ENCODE measurements at regions not wholly inside any gene's neighbourhood (a gene's known extent, or its start where the extent isn't known, plus 50 kb on each side); places are given as distances from the start of the nearest gene placed in this dataset.
"Not testable (repeated sequence)": the region's sequence is repeated elsewhere in the genome, so short reads cannot be mapped to it uniquely, and the experiment has no call there.

DNA sequence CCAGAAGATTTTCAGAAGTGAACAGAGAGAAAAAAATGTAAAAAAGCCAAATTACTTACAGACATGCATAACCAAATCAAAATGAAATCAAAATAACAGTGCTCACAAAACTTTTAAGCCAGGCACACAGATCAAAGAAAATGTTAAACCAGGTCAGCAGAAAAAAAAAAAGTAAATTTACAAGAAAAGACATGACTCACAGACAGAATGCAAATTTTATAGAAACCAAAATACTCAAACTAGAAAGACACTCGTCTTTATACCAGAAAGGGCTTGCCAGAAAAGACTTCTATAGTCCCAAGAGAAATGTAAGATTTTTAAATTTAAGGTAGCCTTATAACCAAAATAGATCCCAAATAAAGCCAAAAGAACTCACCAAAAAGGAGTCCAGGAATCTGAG is 86.5 kb upstream of the COG2 start:
- DNase-seq = no peak

GRCh38 chr1:230552880-230553279 is 89.4 kb upstream of the COG2 start:
- DNase-seq = no peak

GRCh38 chr1:230550945-230551344 is 91.3 kb upstream of the COG2 start:
- not testable (repeated sequence) for DNase-seq

DNA sequence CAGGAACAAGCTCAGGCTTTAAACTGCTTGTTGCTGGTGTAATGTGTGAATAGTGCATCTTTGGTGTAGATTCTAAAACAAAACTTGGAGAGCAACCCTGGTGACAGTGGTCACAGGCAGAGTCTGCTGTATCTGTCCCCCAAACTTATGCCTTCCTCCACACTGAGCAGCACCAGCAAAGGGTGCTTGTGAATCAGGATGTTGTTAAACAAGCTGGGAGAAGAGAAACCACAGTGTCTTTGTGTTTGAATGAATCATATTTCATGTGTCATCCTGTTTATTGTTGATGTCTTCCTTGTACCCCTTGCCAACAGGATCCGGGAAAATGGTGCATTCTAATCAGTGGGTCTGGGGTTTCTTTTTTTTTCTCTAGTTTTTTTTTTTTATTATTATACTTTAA is 91.9 kb upstream of the COG2 start:
- DNase-seq = no peak

- DNase-seq = no peak
Observed at GRCh38 chr1:230549625-230550024, 92.7 kb upstream of the COG2 start.

DNA sequence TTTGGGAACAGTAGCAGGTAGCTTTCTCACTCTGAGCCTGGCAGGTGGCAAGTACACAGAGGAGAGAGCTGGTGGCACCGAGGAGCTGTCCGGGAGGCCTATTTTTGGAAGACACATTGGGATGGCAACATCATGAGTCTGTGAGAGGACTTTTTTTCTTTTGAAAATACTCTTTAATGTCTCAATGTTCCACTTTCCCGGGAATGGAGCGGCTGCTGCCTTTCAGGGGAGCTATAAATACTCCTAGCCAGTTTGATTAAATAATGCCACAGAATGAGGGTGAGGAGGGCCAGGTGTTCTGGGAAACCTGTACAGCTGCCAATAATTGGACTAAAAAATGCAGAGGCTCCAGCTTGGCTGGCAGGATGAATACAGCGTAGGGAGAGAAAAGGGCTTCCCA is 93.3 kb upstream of the COG2 start:
- DNase-seq = no peak

GRCh38 chr1:230548357-230548756 is 93.9 kb upstream of the COG2 start:
- no peak for DNase-seq

- no peak for DNase-seq
Observed at GRCh38 chr1:230545181-230545580, 97.1 kb upstream of the COG2 start.

GRCh38 chr1:230544758-230545157 is 97.5 kb upstream of the COG2 start:
- no peak for DNase-seq

- DNase-seq = no peak
Observed at GRCh38 chr1:230543085-230543484, 99.2 kb upstream of the COG2 start.

GRCh38 chr1:230542681-230543080 is 99.6 kb upstream of the COG2 start:
- no peak for DNase-seq

GRCh38 chr1:230542054-230542453 is 100.2 kb upstream of the COG2 start:
- no peak for DNase-seq

- DNase-seq = no peak
Observed at GRCh38 chr1:230541306-230541705, 101.0 kb upstream of the COG2 start.

DNA sequence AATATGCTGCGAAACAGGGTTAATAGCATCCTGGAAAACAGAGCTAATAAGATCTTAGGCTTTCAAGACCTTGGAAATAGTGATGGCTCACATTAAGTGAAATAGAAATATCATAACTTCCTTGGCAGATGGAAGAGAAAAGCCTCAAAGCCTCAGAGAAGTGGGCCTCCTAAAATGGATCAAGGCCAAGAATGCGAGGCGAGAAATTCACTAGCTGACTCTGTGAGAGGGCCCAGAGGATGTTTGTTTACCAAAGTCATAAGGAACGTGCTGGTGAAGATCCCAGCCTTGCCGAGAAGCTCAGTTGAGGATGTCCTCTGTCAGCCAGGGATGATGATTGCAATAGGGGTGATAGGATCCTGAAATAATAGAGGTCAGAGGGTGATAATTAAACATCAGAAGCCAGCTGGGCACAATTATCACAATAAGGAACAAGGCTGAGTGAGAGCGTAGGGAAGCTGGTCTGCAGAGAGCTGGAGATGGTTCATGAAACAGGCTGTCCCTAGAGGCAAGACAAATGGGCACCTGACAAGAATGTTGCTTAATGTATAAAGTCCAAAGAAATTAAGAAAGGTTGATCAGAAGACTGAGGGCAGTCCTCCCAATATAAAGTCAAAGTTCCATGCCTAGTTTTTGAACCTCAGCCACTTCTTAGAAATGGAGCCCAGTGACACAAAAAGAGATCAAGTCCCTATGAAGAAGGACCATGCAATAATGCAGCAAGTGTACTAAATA is 101.7 kb upstream of the COG2 start:
- no peak for DNase-seq

- no peak for DNase-seq
Observed at GRCh38 chr1:230537456-230537855, 104.8 kb upstream of the COG2 start.

- no peak for DNase-seq
Observed at GRCh38 chr1:230536641-230537155, 105.6 kb upstream of the COG2 start.

- no peak for DNase-seq
Observed at GRCh38 chr1:230534224-230534623, 108.1 kb upstream of the COG2 start.

- DNase-seq = no peak
Observed at GRCh38 chr1:230531103-230531502, 105.0 kb upstream of the PGBD5 start.

GRCh38 chr1:230519246-230519645 is 93.1 kb upstream of the PGBD5 start:
- DNase-seq = no peak

GRCh38 chr1:230518511-230518910 is 92.4 kb upstream of the PGBD5 start:
- DNase-seq = no peak

GRCh38 chr1:230517786-230518185 is 91.7 kb upstream of the PGBD5 start:
- DNase-seq = peak; percentile 29

DNA sequence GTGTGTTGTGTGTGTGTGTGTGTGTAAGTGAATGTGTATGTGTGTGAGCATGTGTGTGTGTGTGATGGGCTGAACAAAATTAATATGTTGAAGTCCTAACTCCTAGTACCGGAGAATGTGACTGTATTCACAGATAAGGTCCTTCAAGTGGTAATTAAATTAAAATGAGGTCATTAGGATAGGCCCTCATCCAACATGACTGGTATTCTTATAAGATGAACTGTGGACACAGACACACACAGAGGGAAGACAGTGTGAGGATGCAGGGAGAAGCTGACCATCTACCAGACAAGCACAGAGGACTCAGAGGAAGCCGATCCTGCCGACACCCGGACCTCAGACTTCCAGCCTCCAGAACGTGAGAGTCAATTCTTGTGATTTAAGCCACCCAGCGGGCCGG is 91.2 kb upstream of the PGBD5 start:
- DNase-seq = no peak

DNA sequence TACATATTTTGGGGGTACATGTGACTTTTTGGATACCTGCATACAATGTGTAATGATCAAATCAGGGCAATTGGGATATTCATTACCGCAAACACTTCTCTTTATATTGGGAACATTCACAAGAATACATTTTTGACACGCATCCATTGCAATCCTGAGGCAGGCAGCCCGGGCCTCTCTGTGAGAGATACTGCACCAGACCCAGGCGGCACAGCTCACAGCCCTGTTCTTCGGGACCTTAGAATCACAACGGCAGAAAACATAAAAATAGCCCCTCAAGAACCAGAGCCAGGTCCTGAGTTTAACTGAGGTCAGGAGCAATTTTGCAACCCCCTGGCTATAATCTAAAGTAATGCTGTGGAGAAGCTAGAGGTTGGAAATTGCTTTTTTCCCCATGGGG is 90.8 kb upstream of the PGBD5 start:
- no peak for DNase-seq

DNA sequence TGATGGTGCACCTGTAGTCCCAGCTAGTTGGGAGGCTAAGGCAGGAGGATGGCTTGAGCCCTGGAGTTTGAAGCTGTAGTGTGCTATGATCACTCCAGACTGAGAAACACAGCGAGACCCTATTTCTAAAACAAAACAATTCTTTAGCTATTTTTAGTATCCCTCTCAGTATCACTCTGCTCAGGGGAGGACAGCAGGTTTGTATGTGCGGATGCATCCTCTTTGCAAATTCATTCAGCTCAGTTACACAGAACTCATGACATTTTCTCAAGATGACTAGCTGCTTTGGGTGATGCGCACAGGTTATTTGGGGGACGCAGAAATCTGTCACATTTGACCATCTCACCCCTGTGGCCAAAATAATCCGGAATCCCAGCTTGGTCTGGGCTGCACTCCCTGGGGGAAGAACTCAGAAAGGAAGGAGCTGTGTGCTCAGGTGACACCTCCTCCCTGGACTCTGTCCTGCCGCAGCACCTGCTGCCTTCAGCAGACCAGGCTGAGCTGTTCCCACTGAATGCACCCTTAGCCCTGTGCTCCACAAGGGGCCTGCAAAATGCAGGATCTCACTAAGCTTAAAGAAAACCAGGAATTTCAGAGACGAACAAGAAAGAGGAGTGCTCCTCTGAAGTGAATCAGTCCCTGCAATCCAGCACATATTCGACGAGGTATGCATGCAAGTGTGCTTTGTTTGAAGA is 89.5 kb upstream of the PGBD5 start:
- no peak for DNase-seq

DNA sequence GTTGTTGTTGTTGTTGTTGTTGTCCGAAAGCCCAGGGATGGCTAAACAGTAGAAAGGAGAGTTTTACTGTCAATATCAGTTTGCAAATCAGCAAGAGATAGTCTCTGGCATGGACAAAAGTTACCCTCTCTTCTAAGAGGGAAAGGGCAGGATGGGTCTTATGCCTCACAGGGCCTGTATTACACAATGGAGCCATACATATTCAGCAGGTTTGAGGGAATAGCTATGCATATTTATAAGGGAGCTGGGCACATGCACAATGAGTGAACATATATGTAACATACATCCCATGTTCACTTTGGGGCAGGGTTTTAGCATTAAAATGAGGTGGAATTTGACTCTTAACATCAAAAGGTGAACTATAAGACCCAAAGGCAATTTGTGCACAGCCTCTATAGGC is 84.4 kb upstream of the PGBD5 start:
- no peak for DNase-seq

All from DMS 273 treated with DMSO at 0.1 percent for 48 hours (cell line).